Astrocyte of the spinal cord (primary cell): ENCODE measurements at regions not wholly inside any gene's neighbourhood (a gene's known extent, or its start where the extent isn't known, plus 50 kb on each side); places are given as distances from the start of the nearest gene placed in this dataset.

Source experiments
- DNase-seq: peaks from one replicate; pipeline ENCODE4 v3.0.0; 2011; ENCODE audit warnings: low read depth, low spot score
- H3K4me3 ChIP-seq: 2 replicates; pipeline ENCODE4 v1.5.1; 2011; ENCODE audit warnings: low read depth, mild to moderate bottlenecking, low read length, moderate library complexity
- in situ Hi-C: cut with HindIII; loops from 2 replicates; pipeline ENCODE4 v1.10.0; 2017; ENCODE audit warnings: low sequenced_read_pairs
- TF ChIP-seq, protein P1 (sequence below): IDR thresholded peaks from 2 replicates; pipeline ENCODE4 v1.5.1; 2012; ENCODE audit warnings: low read depth, mild to moderate bottlenecking, low read length, inconsistent platforms

DNA sequence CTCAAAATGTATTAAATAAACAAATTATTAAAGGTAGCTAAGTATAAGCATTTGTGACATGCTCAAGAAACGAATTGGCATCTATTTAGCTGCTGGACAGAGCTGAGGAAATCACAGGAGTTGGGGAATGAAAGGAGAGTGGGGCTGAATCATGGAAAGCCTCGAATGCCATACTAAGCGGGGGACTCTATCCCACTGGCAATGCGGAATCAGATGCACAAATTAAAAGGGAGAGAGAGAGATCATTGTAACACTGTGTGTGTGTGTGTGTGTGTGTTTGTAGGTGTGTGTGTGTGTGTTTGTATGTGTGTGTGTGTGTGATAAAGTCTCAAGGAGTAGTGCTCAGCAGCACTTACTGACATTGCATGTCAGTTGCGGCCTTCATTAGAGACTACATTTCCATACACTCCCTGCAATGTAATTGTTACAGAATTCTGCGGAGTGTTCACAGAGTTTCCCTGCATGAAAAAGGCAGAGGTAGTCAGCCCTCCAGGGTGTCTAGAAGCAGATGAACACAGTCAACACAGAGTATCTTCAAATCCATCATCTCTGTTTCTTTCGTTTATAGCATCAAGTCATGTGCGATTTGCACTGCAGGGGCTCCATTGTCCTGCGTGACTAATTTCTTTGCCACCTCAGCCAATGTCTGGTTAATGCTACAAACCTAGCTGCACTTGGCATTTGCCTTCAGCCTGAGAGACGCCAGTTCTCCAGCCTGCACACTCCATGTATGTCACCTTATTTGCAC is 111.7 kb upstream of the CYRIA start:
- TF ChIP-seq, protein P1, sequence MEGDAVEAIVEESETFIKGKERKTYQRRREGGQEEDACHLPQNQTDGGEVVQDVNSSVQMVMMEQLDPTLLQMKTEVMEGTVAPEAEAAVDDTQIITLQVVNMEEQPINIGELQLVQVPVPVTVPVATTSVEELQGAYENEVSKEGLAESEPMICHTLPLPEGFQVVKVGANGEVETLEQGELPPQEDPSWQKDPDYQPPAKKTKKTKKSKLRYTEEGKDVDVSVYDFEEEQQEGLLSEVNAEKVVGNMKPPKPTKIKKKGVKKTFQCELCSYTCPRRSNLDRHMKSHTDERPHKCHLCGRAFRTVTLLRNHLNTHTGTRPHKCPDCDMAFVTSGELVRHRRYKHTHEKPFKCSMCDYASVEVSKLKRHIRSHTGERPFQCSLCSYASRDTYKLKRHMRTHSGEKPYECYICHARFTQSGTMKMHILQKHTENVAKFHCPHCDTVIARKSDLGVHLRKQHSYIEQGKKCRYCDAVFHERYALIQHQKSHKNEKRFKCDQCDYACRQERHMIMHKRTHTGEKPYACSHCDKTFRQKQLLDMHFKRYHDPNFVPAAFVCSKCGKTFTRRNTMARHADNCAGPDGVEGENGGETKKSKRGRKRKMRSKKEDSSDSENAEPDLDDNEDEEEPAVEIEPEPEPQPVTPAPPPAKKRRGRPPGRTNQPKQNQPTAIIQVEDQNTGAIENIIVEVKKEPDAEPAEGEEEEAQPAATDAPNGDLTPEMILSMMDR: no peak
- DNase-seq: no peak
- H3K4me3 ChIP-seq: no peak overlapping the region
- in situ Hi-C loops: no loop called here

DNA sequence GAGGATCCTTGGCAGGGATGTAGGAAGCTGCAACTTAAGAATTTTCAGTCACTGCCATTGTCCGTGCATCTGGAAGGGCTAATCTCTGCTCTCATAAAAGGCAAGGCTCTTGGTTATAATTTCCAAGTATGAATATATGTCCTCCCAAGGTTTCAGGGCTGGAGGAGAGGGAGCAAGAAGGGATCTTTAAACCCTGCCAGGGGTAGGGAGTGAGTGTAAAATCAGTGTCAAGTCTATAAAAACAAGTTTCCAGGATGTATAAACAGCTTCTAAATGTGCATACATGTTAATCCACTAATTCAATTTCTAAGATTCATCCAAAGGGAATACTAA is 110.2 kb upstream of the CYRIA start:
- TF ChIP-seq, protein P1: no peak
- in situ Hi-C loops: no loop called here
- no peak overlapping the region for H3K4me3 ChIP-seq

GRCh38 chr2:16774980-16775898 is 109.6 kb upstream of the CYRIA start:
- TF ChIP-seq, protein P1: peak; percentile 39
- peak; percentile 31 for DNase-seq
- H3K4me3 ChIP-seq: no peak overlapping the region
- in situ Hi-C loops: no loop called here

More for the DNA sequence above, 110.2 kb upstream of the CYRIA start:
- no peak for DNase-seq

DNA sequence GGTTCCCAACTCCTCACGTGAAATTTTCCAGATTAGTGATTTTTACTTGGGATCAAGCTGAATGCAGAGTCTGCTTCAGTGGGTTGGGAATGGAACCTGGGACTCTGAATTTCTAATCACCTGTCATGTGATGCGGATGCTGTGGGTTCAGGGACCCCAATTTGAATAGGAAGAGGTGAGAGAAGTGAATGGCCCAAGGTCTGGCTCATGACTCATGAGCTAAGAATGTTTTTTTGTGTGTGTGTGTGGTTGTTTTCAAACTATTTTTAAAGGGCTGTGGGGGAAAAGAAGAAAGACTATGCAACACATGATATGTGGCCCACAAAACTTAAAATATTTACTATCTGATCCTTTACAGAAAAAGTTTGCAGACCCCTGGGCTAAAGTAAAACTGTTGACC is 108.5 kb upstream of the CYRIA start:
- TF ChIP-seq, protein P1: no peak
- peak; percentile 45 for DNase-seq
- in situ Hi-C loops: no loop called here
- H3K4me3 ChIP-seq: no peak overlapping the region

DNA sequence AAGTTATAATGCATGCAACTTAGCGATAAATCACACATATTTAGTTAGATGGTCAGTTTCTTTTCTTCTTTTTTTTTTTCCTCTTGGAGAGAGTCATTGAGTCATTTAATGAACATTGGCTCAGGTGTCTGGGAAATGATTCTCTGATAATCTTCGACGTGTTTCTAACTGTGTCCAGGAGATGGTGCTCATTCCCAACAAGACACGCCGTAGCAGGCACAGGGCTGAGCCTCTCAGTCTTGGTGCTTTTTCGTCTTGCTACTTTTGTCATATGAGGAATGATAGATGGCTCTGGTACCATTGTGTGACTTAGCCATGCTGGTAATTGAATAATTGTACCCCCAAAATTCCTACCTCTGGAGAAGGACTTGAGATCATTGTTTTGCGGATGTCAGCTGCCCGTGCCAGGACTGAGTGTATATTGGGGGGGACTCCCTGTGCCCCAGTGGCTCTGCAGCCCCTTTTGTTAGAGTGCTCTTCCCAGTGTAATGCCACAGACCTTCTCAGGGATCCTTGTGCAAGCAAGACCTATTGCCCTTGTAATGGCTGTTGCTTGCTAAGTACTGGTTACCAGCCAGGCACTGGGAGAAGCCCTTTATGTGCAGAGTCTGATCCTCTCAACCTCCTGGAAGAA is 107.6 kb upstream of the CYRIA start:
- TF ChIP-seq, protein P1: peak; percentile 53
- in situ Hi-C loops: no loop called here
- H3K4me3 ChIP-seq: no peak overlapping the region
- DNase-seq: peak; percentile 49

GRCh38 chr2:16767789-16768476 is 102.3 kb upstream of the CYRIA start:
- in situ Hi-C loops: no loop called here
- TF ChIP-seq, protein P1: no peak
- H3K4me3 ChIP-seq: no peak overlapping the region
- no peak for DNase-seq
